CD1c-positive myeloid dendritic cell (primary cell): ENCODE measurements at regions not wholly inside any gene's neighbourhood (a gene's known extent, or its start where the extent isn't known, plus 50 kb on each side); places are given as distances from the start of the nearest gene placed in this dataset.
"Not testable (repeated sequence)": the region's sequence is repeated elsewhere in the genome, so short reads cannot be mapped to it uniquely, and the experiment has no call there.

Experiments
- DNase-seq: peaks from one replicate; pipeline ENCODE4 v3.0.0-alpha.2; 2016; ENCODE audit errors: extremely low spot score

DNA sequence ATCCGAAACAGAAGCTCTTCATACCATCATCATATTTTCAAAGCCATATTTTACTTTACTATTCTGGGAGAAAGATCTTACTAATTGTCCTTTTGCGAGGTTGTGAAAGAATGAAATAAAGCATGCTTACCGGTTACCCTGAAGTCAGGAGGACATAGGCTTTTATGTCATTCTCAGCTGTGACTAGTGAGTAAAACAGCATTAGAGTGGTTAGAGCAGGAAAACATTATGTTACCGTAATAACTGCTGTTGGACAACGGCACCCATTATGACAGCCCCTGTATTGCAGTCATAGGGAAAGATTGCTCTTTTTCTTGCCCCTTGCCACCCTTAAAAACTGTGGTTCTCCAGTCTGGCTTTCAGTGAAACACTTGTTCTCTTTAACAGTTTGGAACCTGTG, 1035.7 kb downstream of the ZPLD1 start:
- no peak for DNase-seq

DNA sequence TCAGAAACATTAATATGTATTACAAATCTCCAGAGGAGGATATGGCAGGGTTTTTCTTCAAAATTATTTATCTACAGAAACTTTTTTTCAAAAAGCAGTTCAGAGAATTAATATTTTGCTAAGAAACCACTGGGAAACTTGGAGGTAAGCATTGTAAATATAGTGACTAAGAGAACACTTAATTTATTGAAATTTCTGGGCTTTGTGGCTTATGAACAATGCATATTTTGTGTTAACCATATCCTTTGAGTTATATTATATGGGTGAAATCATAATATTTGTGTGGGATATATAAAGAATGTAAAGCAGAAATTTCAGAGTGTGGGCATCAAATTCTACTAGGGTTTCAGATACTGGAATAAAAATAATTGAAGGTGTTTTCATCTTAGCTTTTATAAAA, 1059.2 kb downstream of the ZPLD1 start:
- DNase-seq, result no peak

DNA sequence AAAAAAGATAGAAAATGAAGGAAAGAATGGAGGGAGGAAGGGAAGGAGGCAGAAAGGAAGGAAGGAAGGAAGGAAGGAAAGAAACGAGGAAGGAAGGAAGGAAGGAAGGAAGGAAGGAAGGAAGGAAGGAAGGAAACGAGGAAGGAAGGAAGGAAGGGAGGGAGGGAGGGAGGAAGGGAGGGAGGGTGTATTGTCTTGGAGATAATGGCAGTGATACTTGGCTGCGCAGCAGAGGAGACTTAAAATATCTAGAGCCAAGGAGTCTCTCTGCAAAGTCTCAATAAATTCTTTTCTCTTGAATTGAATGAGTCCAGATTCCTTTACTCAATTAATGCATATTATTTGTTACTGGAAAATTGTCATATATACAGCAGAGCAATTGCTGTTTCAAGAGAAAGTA, 1059.7 kb downstream of the ZPLD1 start:
- DNase-seq, result no peak

DNA sequence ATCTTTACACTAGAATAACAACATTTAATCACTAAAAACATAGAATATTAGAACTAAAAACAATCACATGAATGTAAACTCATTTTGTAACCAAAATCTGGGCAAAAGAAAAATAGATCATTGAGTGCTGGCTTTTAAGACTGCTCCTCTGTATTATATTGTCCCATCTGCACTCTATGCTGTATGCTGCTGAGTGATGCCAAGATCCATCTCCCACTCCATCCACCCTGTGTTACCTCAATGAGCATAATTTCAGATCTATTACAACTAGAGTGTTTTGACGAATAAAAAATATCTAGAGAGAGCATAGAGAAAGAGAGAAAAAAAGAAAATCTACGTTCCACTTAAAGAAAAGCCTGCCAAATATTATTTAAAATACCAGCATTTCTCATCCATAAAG, 1060.4 kb downstream of the ZPLD1 start:
- no peak for DNase-seq

DNA sequence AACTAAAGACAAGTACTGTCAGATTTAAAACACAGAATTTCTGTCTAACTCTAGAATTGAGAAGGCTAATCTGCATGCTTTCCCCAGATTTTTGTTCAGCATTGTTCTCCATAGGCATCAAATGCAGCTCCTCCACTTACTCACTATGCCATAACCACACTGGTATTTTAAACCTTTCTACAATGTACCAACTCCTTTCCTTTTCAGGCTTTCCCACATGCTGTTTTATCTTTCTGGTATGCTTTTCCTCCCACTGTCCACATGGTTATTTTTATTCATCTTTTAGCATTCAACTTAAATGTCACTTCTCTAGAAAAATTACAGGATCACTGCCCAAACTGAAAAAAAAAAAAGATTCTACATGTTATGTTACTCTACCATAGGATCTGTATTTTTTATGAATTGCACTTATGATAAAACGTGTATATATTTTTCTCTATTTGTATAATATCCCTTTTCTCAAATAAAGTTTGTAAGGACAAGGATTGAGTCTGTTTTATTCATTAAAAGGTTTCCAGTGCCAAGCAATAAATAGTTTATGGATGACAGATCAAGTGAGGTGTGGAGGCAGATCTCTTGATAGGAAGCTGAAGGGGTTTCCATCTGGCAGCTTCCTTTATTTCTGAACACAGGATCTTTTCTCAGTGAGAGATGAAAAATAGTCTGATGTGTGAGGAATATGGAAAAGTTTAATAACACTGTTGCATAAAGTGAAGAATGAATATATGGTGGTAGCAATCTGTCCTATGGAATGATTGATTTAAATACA, 1064.5 kb downstream of the ZPLD1 start:
- no peak for DNase-seq

DNA sequence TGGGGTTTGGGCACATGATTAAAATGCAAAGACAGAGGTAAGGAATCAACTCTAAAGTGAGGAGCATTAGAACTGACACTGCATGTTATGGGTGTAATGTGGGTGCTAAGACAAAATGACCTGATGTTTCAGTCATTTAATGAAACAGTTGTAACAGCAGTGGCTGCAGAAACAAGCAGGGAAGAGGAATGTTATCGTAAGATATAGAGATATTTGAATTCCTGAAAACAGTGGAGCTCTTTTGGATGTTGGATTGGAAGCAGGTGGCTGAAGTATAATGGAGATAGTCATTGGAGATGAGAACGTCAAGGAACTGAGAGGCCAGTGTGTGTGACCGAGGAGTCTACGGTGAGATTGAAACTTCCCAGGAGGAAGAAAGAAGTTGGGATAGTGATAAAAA, 1065.2 kb downstream of the ZPLD1 start:
- no peak for DNase-seq

DNA sequence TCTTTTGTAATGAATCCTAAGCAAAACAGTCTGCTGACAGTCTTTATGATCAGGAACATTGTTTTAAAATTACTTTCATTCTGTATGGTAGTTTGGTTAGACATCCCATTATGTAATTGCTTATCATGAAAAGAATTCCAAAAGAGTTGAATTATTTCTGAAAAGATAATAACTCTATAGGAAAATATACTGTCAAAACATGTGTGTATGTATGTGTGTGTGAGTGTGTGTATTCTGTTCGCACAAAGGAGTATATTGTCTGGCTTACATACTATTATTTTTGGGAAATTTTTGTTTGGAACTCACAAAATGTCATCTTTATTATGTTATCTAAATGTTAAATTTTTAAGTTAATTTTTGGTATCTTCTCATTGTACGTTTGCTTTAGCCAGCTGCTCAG, 1075.9 kb downstream of the ZPLD1 start:
- no peak for DNase-seq

DNA sequence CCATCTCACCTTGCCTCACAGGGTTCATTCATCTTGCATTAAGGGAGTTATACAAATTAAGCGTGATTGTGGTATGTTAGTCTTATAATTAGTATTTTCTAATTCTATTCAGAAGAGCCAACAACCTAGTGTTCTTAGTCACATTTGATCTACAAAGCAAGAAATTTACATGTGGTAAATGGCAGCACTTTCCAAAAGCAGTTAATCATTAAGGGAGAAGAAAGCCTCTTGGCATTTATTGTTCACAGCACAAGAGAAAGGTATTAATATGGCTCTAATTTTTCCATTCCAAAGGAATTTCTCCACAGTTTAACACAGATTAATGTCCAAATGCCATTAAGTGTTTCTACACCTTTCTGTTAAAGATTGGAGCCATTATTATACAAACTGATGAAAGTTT, 1077.1 kb downstream of the ZPLD1 start:
- no peak for DNase-seq

DNA sequence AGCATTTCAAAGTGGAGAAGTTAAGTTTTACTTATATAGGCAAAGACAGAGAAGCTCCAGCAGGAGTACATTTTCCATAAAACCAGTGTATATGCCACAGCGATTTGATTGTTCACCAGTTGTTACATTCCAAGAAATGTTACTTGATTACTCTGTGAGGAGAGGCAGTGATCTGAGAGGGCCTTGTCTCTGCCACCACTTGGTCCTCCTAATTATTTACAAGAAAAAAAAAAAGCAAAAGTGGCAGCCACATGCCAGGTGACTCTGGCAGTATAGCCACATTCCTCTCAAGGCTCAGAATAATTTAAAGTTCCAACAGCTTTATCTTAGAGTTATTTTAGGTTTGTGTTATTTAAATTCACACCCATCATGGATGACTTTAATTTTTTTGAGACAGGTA, 1077.8 kb downstream of the ZPLD1 start:
- DNase-seq, result no peak

DNA sequence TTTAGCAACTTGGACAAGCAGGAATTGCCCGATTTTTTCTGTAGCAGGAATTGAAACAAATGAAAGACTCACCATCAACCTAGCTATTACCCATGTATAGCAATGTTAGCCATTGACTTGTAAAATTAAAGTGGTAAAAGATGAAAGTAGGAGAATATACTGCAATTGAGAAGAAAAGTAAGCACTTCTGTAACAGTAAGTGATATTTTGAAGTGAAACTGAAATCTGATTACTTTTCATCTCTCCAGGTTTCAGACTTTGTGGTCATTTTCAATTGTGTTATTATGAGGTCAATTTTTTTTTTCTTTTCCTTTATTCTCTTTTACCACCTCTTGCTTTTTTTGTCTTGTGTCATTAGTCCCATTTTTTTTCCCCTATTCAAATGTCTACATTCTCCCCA, 1078.2 kb downstream of the ZPLD1 start:
- no peak for DNase-seq

DNA sequence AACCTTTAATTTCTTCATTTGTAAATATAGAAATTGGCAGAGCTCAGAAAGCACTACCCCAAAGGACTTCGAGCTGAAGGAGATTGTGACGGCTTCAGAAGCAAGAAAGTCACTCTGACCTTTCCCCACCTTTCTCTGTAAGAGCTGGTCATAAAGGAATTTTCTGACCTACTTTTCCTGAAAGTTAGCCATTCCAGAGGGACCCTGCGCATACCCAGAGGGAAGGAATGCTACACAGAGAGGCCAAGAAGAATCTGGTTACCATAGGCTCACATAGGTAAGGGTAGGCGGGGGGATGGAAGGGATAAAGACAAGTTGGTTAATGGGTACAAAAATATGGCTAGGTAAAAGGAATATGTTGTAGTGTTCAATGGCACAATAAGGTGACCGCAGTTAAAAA, 1080.3 kb downstream of the ZPLD1 start:
- no peak for DNase-seq

DNA sequence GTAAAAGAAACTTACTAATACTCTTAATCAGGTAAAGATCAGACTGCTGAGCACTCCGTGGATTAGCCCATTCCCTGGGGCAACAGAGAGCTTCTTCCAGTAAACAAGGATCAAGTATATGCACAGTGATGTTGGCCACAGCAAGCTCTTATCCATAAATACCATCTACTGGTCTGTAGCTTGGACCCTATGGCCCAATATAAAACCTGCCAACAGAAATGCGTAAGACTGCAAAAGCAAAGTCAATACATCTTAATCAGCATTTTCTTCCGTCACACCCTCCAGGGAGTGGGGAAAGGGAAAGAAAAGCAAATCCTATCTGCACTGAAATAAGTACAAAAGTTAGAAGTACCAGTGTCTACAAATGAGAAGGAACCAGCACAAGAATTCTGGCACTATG, 1082.1 kb downstream of the ZPLD1 start:
- no peak for DNase-seq

DNA sequence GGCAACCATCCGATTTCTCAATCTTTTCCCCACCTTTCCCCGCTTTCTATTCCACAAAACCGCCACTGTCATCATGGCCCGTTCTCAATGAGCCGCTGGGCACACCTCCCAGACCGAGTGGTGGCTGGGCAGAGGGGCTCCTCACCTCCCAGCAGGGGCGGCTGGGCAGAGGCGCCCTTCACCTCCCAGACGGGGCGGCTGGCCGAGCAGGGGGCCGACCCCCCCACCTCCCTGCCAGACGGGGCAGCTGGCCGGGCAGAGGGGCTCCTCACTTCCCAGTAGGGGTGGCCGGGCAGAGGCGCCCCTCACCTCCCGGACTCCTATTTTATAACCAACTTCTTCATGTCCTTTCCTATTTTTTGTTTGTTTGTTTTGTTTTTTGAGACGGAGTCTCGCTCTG, 1096.5 kb downstream of the ZPLD1 start:
- DNase-seq, result not testable (repeated sequence)

DNA sequence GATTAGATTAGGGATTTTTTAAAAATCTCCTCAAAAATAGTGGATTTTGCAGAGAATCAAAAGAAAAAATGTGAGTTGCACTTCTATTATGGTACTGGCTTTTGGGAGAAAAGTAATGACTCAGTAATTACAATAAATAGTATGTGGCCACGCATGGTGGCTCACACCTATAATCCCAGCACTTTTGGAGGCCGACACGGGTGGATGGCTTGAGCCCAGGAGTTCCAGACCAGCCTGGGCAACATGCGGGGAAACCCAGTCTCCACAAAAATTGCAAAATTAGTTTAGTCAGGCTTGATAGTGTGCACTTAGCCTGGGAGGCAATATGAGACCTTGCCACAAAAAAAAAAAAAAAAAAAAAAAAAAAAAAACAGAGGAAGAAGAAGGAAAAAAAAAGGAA, 1098.2 kb downstream of the ZPLD1 start:
- DNase-seq, result no peak

DNA sequence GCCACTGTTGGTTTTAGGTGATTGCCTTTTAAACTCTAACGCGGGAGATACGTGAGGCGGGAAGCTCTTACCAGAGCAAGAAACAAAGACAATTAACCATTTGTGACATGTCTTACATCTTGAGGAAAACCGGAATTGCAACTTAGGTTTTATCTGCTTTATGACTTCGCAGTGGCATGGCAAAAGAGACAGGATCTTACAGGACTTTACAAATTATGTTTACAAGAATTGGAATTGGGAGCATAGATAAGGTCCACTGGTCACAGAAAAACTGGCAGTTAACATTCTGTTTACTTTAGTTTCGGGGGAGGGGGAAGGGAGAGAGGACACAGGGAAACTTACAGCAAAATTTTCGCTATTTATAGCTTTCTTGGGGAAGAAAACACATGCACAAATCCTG, 1119.6 kb downstream of the ZPLD1 start:
- no peak for DNase-seq

DNA sequence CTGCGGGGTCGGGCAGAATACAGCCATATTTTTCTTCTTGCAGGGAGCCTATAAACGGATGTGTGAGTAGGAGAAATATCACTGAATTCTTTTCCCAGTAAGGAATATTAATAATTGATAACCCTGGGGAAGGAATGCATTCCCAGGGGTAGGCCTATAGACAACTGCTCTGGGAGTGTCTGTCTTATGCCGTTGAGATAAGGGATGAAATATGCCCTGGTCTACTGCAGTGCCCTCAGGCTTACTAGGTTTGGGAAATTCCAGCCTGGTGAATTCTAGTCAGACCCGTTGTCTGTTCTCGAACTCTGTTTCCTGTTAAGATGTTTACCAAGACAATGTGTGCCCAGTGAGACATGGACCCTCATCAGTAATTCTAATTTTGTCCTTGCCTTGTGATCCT, 1129.3 kb downstream of the ZPLD1 start:
- DNase-seq, result not testable (repeated sequence)

DNA sequence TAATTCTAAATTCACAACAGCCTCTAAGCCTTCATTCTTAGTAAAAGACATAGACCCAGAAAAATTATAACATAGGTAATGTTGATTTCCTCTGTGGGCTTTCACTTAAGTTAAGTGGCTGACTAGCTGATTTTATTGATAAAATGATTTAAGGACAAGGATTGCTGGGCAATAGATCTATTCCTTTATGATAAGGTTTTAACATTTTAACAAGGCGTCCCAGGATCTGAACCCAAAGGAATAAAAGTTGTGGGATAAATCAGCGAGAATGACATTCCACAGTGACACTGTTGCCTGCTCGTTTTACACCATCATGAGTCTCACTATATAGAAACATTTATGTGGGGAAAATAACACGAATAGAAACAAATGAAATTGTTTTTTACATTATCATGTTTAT, 1151.0 kb downstream of the ZPLD1 start:
- DNase-seq, result no peak

DNA sequence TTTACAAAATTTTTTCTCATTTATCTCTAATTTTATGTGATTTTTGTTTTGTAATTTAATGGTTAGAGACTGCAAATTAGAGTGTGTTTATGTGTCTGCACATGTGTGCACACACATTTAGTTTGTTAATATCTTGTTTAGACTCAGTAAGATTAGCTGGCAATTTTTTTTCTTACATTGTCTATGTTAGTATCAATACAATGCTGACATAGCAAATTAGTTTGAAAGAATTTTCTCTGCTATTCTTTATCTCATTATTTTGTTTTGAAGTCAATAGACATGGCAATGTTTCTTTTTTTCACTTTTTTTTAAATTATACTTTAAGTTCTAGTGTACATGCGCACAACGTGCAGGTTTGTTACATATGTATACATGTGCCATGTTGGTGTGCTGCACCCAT, 1155.0 kb downstream of the ZPLD1 start:
- DNase-seq, result no peak

DNA sequence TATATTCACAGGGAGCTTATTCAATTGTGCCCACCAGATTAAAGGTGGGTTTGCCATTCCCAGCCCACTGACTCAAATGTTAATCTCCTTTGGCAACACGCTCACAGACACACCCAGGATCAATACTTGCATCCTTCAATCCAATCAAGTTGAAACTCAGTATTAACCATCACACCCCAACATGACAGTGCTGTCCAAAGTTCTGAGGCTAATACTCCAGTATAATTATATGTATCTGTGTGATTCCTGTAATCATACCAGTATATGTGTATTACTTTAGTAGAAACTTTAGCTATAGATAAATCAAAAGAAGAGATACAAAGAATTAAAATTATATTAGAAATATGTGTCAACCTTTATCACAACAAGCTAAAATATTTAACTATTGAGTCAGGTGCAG, 1166.0 kb downstream of the ZPLD1 start:
- DNase-seq, result no peak

DNA sequence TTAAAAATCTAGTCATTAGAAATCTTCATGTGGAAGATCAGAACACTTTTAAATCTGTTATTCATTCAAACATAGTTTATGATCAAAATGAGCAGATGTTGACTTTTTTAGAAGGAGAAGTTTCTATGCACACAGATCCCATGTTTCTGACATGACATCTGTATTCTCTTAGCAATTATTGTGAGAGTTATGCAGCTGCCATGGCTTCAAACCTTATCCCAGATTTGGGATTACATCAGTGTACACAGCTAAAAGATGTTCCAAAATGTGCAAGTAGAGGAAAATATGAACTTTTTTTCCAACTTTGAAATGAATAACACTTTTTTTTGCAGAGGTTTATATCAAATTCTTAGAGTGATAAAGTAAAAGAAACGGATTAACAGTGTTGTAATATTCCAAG, 1166.9 kb downstream of the ZPLD1 start:
- no peak for DNase-seq

DNA sequence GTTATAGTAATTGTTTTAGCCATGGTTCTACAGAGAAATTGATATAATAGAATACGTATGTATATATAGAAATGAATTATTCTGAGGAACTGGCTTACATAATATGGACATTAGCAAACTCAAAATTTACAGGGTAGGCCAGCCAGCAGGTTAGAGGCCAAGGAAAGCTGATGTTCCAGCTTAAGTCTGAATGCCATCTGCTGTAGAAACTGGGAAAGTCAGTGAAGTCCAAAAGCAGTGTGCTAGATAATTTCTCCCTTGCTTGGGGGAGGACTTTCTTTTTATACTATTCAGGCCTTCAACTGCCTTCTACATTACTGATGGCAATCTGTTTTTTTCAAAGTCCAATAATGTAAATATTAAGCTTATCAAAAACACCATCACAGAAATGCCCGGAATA, 1174.7 kb downstream of the ZPLD1 start:
- DNase-seq, result no peak

DNA sequence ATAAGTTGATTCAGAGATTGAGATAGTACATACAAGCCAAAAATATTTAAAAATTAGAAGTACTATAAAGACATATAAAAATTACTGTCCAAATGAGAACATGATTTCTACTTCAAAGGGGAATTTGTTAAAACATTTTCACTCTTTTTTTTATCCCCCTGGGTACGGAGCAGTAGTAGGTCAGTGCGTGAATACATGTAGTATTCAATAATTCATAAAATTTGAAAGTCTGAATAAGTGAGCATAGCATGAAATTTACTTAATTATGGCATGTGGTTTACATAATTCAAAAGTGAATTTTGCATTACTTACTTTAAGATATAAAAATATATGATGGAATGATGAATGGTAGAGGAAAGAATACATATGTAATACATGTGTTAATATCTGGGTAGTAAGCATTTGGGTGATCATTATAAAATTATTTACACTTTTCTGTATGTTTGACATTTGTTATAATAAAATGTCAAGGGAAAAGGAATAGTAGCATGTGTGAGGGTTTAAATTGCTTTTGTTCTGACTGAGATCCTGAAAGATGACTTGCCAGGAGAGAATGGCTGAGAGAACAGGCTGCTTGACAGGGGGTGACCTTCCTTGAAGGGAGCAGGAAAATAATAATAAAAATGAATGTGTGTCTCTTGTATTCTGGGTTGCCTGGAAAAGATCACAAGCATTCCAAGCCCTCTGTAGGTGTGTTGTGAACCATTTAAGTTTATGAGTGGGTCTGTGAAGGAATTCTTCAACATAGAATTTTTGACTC, 1178.8 kb downstream of the ZPLD1 start:
- no peak for DNase-seq

DNA sequence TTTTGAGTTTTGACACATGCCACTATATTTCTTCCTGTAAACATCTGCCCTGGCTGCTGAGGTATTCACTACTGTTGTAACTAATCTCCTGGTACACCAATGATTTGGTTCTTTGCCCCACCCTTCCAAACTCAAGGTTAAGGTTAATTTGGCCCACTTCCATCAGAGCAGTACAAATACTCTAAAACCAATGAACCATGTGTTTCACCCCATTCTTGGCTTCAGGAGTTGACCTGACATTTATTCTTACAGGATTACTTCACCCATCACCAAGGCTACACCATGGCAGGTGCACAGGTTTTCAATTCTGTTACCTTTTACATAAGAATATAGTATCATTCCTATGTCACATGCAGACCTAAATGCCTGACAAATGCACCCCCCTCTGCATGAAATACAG, 1179.9 kb downstream of the ZPLD1 start:
- no peak for DNase-seq

DNA sequence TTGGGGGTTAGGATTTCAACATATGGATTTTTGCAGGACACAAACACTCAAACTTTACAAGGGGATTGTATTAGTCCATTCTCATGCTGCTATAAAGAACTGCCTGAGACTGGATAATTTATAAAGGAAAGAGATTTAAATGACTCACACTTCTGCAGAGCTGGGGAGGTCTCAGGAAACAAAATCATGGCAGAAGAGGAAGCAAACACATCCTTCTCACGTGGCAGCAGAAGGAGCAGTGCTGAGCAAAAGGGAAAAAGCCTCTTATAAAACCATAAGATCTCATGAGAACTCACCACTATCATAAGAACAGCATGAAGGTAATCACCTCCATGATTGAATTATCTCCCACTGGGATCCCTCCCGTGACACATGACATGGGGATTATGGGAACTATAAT, 1183.1 kb downstream of the ZPLD1 start:
- no peak for DNase-seq
